HL-60/S4 (cell line): ENCODE measurements at regions not wholly inside any gene's neighbourhood (a gene's known extent, or its start where the extent isn't known, plus 50 kb on each side); places are given as distances from the start of the nearest gene placed in this dataset.

Experiments used
- in situ Hi-C: fragments of 300-500 bp; cut with MboI; formaldehyde crosslinking; loops from 2 replicates; pipeline ENCODE4 v1.14.3; 2022; ENCODE audit warnings: low sequenced_read_pairs

GRCh38 chr15:46300716-46301115 lies 665.9 kb downstream of the SQOR start:
- in situ Hi-C loops: no loop called here

GRCh38 chr15:46301291-46301690 lies 666.5 kb downstream of the SQOR start:
- in situ Hi-C loops: no loop called here

DNA sequence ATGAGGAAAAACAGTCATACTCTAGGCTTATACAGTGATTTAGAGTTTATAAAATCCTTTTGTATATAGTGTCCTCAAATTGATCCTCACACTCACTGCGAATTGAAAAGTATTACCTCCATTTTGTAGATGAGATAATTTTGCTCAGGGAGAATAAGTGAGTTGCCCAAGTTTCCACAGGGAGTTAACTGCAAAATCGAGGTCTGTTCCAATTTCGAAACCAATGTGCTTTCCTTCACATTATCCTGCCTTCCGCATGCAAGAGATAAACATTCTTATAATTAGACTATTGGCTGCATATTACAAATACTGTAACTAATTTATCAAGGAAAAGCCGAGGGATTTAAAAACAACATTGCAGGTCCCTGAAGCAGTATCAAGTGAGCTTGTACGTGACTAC lies 667.0 kb downstream of the SQOR start:
- in situ Hi-C loops: no loop called here

- in situ Hi-C loops: no loop called here
These were observed 669.5 kb downstream of the SQOR start for GRCh38 chr15:46304321-46304720.

GRCh38 chr15:46307746-46308145 lies 672.9 kb downstream of the SQOR start:
- in situ Hi-C loops: no loop called here

DNA sequence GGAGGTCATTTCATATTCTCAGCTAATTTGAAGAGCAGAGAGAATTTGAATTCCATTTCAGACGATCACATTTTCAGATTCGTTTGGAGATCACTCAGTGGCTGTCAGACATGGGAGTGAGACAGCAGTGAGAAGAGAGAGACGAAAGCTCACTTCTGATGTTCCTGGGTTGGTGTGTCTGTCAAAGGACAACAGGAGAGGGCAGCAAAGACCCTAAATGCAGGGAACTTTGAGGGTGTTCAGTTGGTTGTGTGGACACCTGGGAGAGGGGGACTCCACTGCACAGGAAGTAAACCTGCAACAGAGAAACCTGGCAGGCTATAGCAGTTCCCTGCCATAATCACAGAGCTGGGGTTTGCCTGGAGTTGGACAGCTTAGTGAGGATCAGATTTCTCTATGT lies 675.1 kb downstream of the SQOR start:
- in situ Hi-C loops: no loop called here

DNA sequence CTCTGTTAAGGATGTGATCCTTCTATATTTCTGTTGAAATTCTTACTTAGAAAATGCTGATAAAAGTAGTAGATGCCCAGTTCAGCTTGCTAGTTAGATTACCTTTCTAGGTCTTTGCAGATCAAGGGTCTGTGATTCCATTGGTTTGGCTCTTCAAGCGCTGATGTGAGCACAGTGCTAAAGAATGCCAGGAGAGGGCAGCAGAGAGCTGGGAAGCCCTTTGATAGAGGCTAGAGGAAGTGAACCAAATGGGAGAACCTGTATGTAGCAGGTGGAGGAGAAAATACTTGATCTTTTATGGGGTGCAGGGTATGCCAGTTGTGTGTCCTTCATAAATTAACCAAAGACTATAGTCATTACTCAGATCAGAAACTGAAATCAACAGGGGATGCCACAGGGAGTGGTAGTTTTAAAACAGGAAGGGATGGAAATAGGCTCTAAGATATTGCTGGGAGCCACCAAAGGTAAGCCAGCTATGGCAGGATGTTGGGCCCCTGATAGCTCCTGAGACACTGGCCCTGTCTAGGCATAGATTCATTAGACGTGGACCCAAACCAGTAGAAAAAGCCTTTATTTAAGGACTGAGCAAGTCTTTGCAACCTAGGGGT lies 677.4 kb downstream of the SQOR start:
- in situ Hi-C loops: no loop called here

DNA sequence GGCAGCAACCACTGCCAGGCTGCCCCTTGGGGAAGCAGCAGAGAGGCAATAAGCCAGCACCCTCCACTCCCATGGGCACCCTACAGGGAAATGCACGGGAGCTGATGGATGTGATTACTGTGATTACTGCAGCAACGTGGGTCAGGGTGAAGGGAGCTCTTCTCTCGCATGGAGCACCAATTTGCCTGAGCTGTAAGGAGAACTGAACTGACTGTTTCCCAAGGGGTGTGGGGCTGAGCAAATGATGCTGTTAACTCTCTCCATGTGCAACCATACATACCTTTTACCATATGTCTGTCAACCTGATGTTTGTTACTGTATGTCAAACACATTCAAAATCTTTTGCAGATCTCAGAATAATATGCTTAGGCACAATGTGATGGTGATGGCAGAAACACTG lies 680.6 kb downstream of the SQOR start:
- in situ Hi-C loops: no loop called here

DNA sequence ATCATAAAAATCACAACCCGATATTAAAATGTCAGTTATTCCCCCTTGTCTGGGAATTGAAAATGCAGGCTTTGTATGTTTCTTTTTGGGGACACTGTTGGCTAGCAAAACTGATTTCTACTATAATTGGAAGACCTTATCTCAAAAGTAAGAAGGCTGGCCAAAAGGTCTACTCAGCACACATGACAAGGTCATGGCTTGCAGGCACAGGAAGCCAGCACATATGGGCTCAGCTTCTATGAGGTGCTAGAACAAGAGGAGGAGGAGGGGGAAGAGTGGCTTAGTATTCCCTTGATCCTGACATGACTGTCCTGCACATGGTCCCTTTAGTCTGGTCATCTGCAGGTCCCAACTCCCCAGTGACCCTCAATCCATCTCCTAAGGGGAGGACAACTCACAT lies 681.2 kb downstream of the SQOR start:
- in situ Hi-C loops: no loop called here

- in situ Hi-C loops: no loop called here
These were observed 682.2 kb downstream of the SQOR start for GRCh38 chr15:46317029-46317428.

- in situ Hi-C loops: no loop called here
These were observed 687.9 kb downstream of the SQOR start for GRCh38 chr15:46322753-46323152.

GRCh38 chr15:46326173-46326572 lies 691.3 kb downstream of the SQOR start:
- in situ Hi-C loops: no loop called here

DNA sequence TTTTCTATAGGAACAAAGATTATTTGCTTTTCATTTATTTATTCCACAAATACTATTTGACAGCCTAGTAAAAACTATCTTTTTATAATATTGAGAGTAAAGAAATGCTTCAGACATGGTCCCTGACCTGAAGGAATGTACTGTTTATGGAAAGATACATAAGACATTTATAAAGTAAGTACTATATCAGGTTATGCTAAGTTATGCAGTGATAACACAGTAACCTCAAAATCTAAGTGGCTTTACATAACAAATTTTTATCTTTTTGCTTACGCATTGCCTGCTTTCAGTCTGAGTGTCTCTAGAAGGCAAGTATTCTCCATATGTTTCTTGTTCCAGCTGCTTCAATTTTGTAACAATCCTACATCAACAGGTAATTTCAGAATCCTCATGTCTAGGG lies 694.0 kb downstream of the SQOR start:
- in situ Hi-C loops: no loop called here

- in situ Hi-C loops: no loop called here
These were observed 695.0 kb downstream of the SQOR start for GRCh38 chr15:46329876-46330275.

DNA sequence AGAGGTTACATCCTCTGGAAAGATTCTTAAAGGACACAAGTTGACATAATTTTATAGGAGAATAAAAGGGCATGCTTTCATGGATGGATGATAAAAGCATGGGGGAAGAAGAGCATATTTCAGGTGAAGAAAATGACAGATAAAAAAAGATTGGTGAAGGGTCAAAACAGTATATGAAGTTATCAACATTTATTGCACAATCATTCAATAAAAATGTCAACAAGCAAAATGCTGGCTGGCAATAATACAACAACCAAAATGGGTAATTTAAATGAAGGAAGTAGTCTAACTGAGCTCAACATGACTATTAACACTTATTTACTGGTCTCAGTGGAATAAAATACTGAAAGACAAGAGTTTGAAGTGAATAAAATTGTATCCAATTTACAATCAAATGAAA lies 696.7 kb downstream of the SQOR start:
- in situ Hi-C loops: no loop called here

GRCh38 chr15:46343196-46343935 lies 708.5 kb downstream of the SQOR start:
- in situ Hi-C loops: no loop called here

DNA sequence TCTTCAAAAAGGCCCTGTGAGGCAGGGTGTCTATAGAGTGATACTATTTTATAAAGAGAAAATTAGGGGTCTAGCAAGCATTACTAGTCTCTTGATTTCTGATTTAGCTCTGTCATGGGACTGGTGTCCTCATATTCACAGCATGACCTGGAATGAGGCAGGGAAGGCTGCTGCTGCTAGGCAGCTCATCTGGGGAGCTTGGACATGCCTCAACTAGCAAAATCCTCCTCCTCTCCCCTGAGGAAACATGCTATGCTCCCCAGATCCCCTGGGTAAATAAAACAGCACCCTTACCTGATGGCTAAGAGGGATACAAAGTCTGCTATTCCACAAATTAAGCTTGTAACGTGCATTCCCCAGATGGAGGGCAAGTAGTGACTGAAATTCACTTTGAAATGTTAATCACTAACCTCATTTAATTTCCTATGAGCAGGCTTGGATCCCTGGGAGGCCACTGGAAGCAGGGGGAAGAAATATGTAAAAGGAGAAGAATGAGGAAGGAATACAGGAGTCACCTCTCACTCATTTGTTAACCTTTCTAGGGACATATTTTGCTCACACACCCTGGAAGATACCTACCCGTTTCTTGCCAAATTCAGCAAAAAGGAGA lies 709.4 kb downstream of the SQOR start:
- in situ Hi-C loops: no loop called here

GRCh38 chr15:46344915-46345314 lies 710.1 kb downstream of the SQOR start:
- in situ Hi-C loops: no loop called here

GRCh38 chr15:46354443-46354842 lies 719.6 kb downstream of the SQOR start:
- in situ Hi-C loops: no loop called here

DNA sequence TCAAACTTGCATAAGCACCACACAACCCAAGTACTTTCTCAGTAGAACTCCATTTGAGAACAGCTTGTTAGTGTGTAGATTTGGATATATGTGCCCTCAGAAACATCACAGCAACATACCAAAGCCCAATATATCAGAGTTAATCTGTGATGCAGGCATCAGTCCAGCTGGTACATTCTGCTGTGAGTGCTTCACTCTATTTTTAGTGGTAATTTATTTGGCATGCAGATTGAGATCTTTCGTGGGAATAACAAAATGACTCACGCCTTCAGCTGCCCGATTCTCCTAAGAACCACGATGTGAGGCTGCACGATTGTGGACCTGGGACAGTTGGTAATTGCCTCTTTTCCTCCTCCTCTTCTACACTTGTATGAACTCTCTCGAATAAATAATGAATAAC lies 730.7 kb downstream of the SQOR start:
- in situ Hi-C loops: no loop called here

DNA sequence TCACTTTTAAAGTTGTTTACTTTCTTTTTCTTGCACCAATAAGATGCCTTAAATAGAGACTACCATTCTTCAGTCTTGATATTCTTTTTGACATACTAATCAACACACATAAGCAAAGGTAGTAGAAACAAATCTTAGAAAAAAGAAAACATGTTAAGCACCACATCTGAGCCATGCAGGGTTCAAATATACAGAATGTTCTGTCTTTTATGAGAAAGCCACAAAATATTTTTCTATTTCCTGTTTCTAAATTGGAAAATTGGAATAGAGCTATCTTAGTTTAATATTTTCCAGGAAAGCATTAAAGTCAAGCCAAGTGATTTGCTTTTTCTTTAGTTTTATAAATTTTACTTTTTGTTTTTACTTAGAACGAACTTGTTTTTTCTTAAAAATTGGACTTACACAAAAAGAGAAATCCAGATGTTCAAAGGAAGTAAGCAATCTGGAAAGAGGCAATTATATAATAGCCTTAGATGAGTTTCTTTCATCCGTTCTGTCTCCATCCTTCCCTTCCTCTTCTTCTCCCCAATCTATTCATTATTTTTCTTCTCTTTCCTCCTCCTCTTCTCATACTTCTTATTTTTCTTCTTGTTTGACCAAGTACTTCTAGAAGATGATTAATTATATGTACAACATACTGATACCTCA lies 731.7 kb downstream of the SQOR start:
- in situ Hi-C loops: no loop called here

GRCh38 chr15:46383978-46384377 lies 749.1 kb downstream of the SQOR start:
- in situ Hi-C loops: no loop called here
